CD4-positive, alpha-beta T cell treated with Interferon alpha-2 for 1 hour (primary cell): ENCODE measurements at regions not wholly inside any gene's neighbourhood (a gene's known extent, or its start where the extent isn't known, plus 50 kb on each side); places are given as distances from the start of the nearest gene placed in this dataset.

Experiments
- DNase-seq, 2 donors: peaks; one replicate each; pipeline ENCODE4 v3.0.0-alpha.2; 2020 to 2022

- no peak for DNase-seq
Observed at GRCh38 chr2:14123436-14124103, 508.9 kb upstream of the LRATD1 start.

- DNase-seq = no peak
Observed at GRCh38 chr2:14125624-14126293, 506.8 kb upstream of the LRATD1 start.

- no peak for DNase-seq
Observed at GRCh38 chr2:14126846-14127245, 505.7 kb upstream of the LRATD1 start.

GRCh38 chr2:14127765-14128164, 504.8 kb upstream of the LRATD1 start:
- no peak for DNase-seq

- DNase-seq = no peak
Observed at GRCh38 chr2:14132386-14132785, 500.1 kb upstream of the LRATD1 start.

GRCh38 chr2:14134771-14135170, 497.7 kb upstream of the LRATD1 start:
- DNase-seq = no peak

GRCh38 chr2:14136030-14136429, 496.5 kb upstream of the LRATD1 start:
- DNase-seq = no peak

GRCh38 chr2:14137643-14138042, 494.9 kb upstream of the LRATD1 start:
- DNase-seq = no peak

GRCh38 chr2:14140009-14140550, 492.4 kb upstream of the LRATD1 start:
- DNase-seq = no peak

GRCh38 chr2:14143435-14143834, 489.1 kb upstream of the LRATD1 start:
- no peak for DNase-seq

GRCh38 chr2:14148216-14148615, 484.3 kb upstream of the LRATD1 start:
- DNase-seq = no peak

GRCh38 chr2:14157816-14158215, 474.7 kb upstream of the LRATD1 start:
- DNase-seq = no peak

GRCh38 chr2:14180333-14180732, 452.2 kb upstream of the LRATD1 start:
- no peak for DNase-seq

GRCh38 chr2:14182227-14182946, 450.1 kb upstream of the LRATD1 start:
- no peak for DNase-seq

GRCh38 chr2:14185906-14186305, 446.6 kb upstream of the LRATD1 start:
- no peak for DNase-seq

GRCh38 chr2:14188446-14188845, 444.1 kb upstream of the LRATD1 start:
- DNase-seq = no peak

GRCh38 chr2:14189929-14190328, 442.6 kb upstream of the LRATD1 start:
- DNase-seq = no peak

GRCh38 chr2:14194233-14194632, 438.3 kb upstream of the LRATD1 start:
- DNase-seq = no peak

- no peak for DNase-seq
Observed at GRCh38 chr2:14197293-14197692, 435.2 kb upstream of the LRATD1 start.

- no peak for DNase-seq
Observed at GRCh38 chr2:14199040-14199439, 433.5 kb upstream of the LRATD1 start.

GRCh38 chr2:14219306-14219705, 413.2 kb upstream of the LRATD1 start:
- DNase-seq = no peak

- DNase-seq = no peak
Observed at GRCh38 chr2:14220101-14220500, 412.4 kb upstream of the LRATD1 start.

GRCh38 chr2:14221466-14221865, 411.1 kb upstream of the LRATD1 start:
- no peak for DNase-seq

GRCh38 chr2:14223576-14223975, 408.9 kb upstream of the LRATD1 start:
- no peak for DNase-seq
